ENCODE measurements at regions not wholly inside any gene's neighbourhood (a gene's known extent, or its start where the extent isn't known, plus 50 kb on each side); places are given as distances from the start of the nearest gene placed in this dataset.
"Not testable (repeated sequence)": the region's sequence is repeated elsewhere in the genome, so short reads cannot be mapped to it uniquely, and the experiment has no call there.

- H3K4me3 ChIP-seq (ENCODE audit: low read length): no peak overlapping the region
- no peak for DNase-seq (ENCODE audit: low read depth)
- TF ChIP-seq, protein P1, sequence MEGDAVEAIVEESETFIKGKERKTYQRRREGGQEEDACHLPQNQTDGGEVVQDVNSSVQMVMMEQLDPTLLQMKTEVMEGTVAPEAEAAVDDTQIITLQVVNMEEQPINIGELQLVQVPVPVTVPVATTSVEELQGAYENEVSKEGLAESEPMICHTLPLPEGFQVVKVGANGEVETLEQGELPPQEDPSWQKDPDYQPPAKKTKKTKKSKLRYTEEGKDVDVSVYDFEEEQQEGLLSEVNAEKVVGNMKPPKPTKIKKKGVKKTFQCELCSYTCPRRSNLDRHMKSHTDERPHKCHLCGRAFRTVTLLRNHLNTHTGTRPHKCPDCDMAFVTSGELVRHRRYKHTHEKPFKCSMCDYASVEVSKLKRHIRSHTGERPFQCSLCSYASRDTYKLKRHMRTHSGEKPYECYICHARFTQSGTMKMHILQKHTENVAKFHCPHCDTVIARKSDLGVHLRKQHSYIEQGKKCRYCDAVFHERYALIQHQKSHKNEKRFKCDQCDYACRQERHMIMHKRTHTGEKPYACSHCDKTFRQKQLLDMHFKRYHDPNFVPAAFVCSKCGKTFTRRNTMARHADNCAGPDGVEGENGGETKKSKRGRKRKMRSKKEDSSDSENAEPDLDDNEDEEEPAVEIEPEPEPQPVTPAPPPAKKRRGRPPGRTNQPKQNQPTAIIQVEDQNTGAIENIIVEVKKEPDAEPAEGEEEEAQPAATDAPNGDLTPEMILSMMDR (conservative IDR thresholded peaks at IDR 0.05; ENCODE audit: low read depth, low read length): no peak
These were observed 131.3 kb downstream of the LPIN1 start for GRCh38 chr2:11877764-11878163.

DNA sequence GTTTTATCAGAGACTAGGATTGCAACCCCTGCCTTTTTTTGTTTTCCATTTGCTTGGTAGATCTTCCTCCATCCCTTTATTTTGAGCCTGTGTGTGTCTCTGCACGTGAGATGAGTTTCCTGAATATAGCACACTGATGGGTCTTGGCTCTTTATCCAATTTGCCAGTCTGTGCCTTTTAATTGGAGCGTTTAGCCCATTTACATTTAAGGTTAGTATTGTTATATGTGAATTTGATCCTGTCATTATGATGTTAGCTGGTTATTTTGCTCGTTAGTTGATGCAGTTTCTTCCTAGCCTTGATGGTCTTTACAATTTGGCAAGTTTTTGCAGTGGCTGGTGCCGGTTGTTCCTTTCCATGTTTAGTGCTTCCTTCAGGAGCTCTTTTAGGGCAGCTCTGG is 138.8 kb downstream of the LPIN1 start:
- not testable (repeated sequence) for DNase-seq (ENCODE audit: low read depth)

GRCh38 chr2:11886899-11887298 is 140.5 kb downstream of the LPIN1 start:
- not testable (repeated sequence) for H3K4me3 ChIP-seq (ENCODE audit: low read length); DNase-seq (ENCODE audit: low read depth)

More for the DNA sequence above, 138.8 kb downstream of the LPIN1 start:
- H3K4me3 ChIP-seq (ENCODE audit: low read length): not testable (repeated sequence)

DNA sequence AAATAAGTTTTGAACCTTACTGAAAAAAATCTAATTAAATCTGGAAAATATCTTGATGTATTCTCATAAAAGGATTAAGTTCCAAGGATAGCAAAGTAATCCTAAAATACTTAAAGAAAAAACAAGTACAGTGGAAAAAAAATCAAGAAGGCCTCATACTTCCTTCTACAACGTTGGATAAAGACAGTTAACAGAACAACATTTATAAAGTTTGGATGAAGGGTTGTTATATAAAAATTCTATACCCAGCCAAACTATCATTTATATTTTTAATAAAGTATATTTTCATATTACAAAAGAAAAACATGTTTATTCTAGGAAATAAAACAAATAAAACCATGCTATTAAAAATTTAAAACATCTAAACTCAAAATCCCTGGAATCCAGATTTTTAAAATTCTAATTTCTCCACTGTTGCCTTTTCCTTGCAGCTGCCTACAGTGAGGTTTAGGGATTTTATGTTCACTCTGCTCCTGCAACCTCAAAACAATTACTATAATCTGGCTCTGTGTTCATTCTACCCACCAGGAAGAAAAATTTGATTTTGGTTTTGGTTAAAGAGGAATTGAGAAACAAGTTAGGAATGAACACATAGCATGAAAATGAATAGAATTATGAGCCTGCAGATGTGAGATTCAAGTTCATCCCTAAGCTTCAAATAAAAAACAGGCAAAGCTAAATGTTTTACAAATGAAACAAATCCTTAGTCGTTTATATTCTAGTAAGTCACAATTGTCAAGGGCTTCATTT is 142.8 kb downstream of the LPIN1 start:
- no peak overlapping the region for H3K4me3 ChIP-seq (ENCODE audit: low read length)
- no peak for DNase-seq (ENCODE audit: low read depth)
- TF ChIP-seq, protein P1 (conservative IDR thresholded peaks at IDR 0.05; ENCODE audit: low read depth, low read length): no peak

GRCh38 chr2:11889854-11890253 is 143.4 kb downstream of the LPIN1 start:
- DNase-seq (ENCODE audit: low read depth): no peak
- TF ChIP-seq, protein P1 (conservative IDR thresholded peaks at IDR 0.05; ENCODE audit: low read depth, low read length): no peak
- H3K4me3 ChIP-seq (ENCODE audit: low read length): no peak overlapping the region

DNA sequence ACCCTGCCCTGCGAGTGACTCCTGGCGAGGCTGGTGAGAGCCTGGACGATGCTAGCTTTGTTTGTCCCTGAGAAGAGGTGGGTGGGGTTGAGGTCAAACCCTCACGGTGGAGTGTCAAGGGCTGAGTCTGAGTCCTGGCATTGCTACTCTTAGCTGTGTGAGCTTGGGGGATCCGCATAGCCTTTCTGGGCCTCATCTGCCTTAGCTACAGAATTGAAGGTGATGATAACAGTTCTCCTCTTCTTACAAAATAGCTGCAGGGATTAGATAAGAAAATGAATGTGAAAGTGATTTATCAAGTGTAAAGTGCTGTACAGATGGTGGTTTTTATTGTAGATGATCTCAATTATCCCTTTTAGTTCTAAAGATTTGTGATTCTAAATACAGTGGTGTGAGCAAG is 144.6 kb downstream of the LPIN1 start:
- DNase-seq (ENCODE audit: low read depth): no peak
- TF ChIP-seq, protein P1 (conservative IDR thresholded peaks at IDR 0.05; ENCODE audit: low read depth, low read length): no peak
- no peak overlapping the region for H3K4me3 ChIP-seq (ENCODE audit: low read length)

- no peak overlapping the region for H3K4me3 ChIP-seq (ENCODE audit: low read length)
- TF ChIP-seq, protein P1 (conservative IDR thresholded peaks at IDR 0.05; ENCODE audit: low read depth, low read length): no peak
- no peak for DNase-seq (ENCODE audit: low read depth)
These were observed 145.4 kb downstream of the LPIN1 start for GRCh38 chr2:11891671-11892440.

- no peak for DNase-seq (ENCODE audit: low read depth)
These were observed 150.0 kb downstream of the LPIN1 start for GRCh38 chr2:11896386-11896785.

More at GRCh38 chr2:11896386-11896785, 150.0 kb downstream of the LPIN1 start:
- TF ChIP-seq, protein P1 (conservative IDR thresholded peaks at IDR 0.05; ENCODE audit: low read depth, low read length): no peak
- no peak overlapping the region for H3K4me3 ChIP-seq (ENCODE audit: low read length)
